Gastroesophageal sphincter (tissue), 3 donors: ENCODE measurements at regions not wholly inside any gene's neighbourhood (a gene's known extent, or its start where the extent isn't known, plus 50 kb on each side); places are given as distances from the start of the nearest gene placed in this dataset.

Experiments
- CTCF ChIP-seq, 4 experiments: fragments of 200-600 bp in 2 of 4; fragments of 450-650 bp in 2 of 4; sonication (generic) in 1 of 4; IDR thresholded peaks; one replicate each; pipeline ENCODE4 v1.5.1; 2017 to 2019; ENCODE audit warnings: antibody characterized with exemption in 4 of 4, mild to moderate bottlenecking in 2 of 4, moderate library complexity in 2 of 4
- POLR2A ChIP-seq, 2 donors: fragments of 450-650 bp; IDR thresholded peaks; one replicate each; pipeline ENCODE4 v1.6.1; 2017; ENCODE audit warnings: antibody characterized with exemption in 2 of 2, mild to moderate bottlenecking in 2 of 2, moderate library complexity in 1 of 2

DNA sequence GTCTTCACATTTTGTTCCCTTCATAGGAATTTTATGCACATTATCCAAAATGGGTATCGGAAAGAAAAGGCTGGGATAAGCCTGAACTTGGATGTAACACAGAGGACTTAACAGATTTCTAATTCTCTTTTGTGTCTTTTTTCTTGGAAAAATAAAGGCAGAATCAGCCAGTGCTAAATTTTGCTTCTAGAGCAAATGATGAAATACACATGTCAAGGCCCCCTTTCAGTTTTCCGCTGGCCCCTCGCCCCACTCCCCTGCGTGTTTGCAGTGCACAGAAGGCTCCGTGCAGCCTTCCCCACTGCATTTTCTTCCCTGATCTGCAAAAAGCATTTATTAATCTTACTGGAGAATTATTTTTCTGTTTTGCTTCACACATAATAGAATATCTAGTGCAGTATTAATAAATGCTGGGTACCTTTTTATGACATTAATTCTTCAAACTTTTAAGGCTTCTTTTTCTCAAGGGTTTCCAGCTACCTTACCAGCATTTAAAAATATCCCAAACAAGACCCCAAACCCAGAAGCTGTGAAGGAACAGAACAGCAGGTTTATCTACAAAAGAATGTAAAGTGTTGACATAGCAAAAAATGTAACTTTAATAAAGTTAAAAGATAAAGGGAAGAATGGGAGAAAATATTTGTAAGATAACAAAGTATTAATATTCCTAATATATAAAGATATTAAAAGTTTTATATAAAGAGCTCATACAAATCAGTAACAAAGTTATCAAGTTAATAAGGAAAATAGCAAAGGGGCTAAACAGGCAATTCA is 81.3 kb upstream of the SPTBN1 start:
- TF ChIP-seq CTCF (IDR thresholded peaks at IDR 0.05) (no peak), POLR2A (IDR thresholded peaks at IDR 0.05) (no peak)
